HepG2 (cell line): ENCODE measurements at regions not wholly inside any gene's neighbourhood (a gene's known extent, or its start where the extent isn't known, plus 50 kb on each side); places are given as distances from the start of the nearest gene placed in this dataset.

Experiments
- BRF2 ChIP-seq: sonication (generic); formaldehyde crosslinking; IDR thresholded peaks from 2 replicates; pipeline ENCODE4 v1.8.1; 2022; ENCODE audit warnings: mild to moderate bottlenecking, missing genetic modification reagents
- CTCF ChIP-seq: sonication (generic); formaldehyde crosslinking; IDR thresholded peaks from 2 replicates; pipeline ENCODE4 v1.5.0; 2020; ENCODE audit warnings: mild to moderate bottlenecking, missing genetic modification reagents, moderate library complexity
- IRF2 ChIP-seq: IDR thresholded peaks from 2 replicates; pipeline ENCODE4 v1.6.1; 2018; ENCODE audit warnings: missing genetic modification reagents, missing compliant biosample characterization
- KLF15 ChIP-seq: sonication (generic); formaldehyde crosslinking; IDR thresholded peaks from 2 replicates; pipeline ENCODE4 v1.8.1; 2023; ENCODE audit warnings: borderline replicate concordance, mild to moderate bottlenecking, inconsistent platforms, missing genetic modification reagents, mixed read lengths
- MAFK ChIP-seq, 2 experiments: IDR thresholded peaks in 1 of 2; conservative IDR thresholded peaks in 1 of 2; 2 replicates each; pipeline ENCODE4 v1.6.1; 2011; ENCODE audit warnings: improper control_type of control experiment in 2 of 2, low read length in 2 of 2
- POLR2A ChIP-seq, 2 experiments: IDR thresholded peaks; 2 replicates each; pipeline ENCODE4 v1.6.1; 2011; ENCODE audit warnings: low read depth in 2 of 2, low read length in 2 of 2, mild to moderate bottlenecking in 1 of 2, moderate library complexity in 1 of 2; ENCODE audit not compliant: insufficient read depth in 1 of 2
- SP1 ChIP-seq, 2 experiments: fragments of 450-650 bp in 1 of 2; sonication (generic) in 1 of 2; formaldehyde crosslinking in 1 of 2; IDR thresholded peaks; 2 replicates each; pipeline versions ENCODE4 v1.4.0 to v1.6.1; 2016 to 2020; ENCODE audit warnings: missing genetic modification reagents in 1 of 2
- ZNF800 ChIP-seq: sonication (generic); formaldehyde crosslinking; IDR thresholded peaks from 2 replicates; pipeline ENCODE4 v1.4.0; 2020; ENCODE audit warnings: missing genetic modification reagents

- TF ChIP-seq MAFK (conservative IDR thresholded peaks at IDR 0.05 in 1 of 2, IDR thresholded peaks at IDR 0.05 in 1 of 2; ENCODE audit: low read length in 2 of 2) (no peak), BRF2 (no peak), CTCF (no peak), SP1 (IDR thresholded peaks at IDR 0.05) (no peak), SP1 (CRISPR knock-in tag; IDR thresholded peaks at IDR 0.05) (no peak), KLF15 (no peak), POLR2A (IDR thresholded peaks at IDR 0.05; ENCODE audit: insufficient read depth in 1 of 2, low read depth in 2 of 2, low read length in 2 of 2) (no peak), ZNF800 (CRISPR knock-in tag) (no peak), IRF2 (no peak)
Measured at GRCh38 chr12:42757624-42758119, 168.1 kb upstream of the PRICKLE1 start.
